Mammary epithelial cell (primary cell): ENCODE measurements at regions not wholly inside any gene's neighbourhood (a gene's known extent, or its start where the extent isn't known, plus 50 kb on each side); places are given as distances from the start of the nearest gene placed in this dataset.

Source experiments
- EZH2 ChIP-seq: IDR thresholded peaks from 2 replicates; pipeline ENCODE4 v1.6.1; 2012; ENCODE audit warnings: low read length, inconsistent platforms, borderline replicate concordance
- TF ChIP-seq, protein P1 (sequence below), 2 donors: IDR thresholded peaks in 1 of 2; conservative IDR thresholded peaks in 1 of 2; 2 replicates each; pipeline ENCODE4 v1.5.1; 2011 to 2012; ENCODE audit warnings: inconsistent platforms in 2 of 2, low read length in 2 of 2, mild to moderate bottlenecking in 2 of 2, control low read depth in 1 of 2, low read depth in 1 of 2; ENCODE audit not compliant: insufficient read depth in 1 of 2; ENCODE audit errors: extremely low read depth in 1 of 2

DNA sequence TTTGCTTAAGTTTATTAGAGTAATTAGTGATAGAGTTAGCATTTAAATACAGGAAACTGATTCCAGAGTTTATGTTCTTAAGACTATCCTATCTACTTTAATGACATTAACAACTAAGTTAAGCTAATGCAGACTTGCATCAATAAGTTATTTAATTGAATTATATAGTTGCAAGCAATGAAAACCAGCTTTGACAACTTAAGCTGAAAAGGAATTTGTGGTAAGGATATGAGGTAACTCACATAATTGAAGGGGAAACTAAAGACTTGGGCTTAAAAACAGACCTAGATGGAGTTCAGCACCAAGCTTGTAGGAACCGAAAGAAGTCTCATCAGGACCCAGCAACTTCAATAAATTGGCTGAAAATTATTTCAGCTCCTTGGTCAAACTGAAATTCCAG is 222.3 kb downstream of the IBTK start:
- TF ChIP-seq, protein P1, sequence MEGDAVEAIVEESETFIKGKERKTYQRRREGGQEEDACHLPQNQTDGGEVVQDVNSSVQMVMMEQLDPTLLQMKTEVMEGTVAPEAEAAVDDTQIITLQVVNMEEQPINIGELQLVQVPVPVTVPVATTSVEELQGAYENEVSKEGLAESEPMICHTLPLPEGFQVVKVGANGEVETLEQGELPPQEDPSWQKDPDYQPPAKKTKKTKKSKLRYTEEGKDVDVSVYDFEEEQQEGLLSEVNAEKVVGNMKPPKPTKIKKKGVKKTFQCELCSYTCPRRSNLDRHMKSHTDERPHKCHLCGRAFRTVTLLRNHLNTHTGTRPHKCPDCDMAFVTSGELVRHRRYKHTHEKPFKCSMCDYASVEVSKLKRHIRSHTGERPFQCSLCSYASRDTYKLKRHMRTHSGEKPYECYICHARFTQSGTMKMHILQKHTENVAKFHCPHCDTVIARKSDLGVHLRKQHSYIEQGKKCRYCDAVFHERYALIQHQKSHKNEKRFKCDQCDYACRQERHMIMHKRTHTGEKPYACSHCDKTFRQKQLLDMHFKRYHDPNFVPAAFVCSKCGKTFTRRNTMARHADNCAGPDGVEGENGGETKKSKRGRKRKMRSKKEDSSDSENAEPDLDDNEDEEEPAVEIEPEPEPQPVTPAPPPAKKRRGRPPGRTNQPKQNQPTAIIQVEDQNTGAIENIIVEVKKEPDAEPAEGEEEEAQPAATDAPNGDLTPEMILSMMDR (conservative IDR thresholded peaks at IDR 0.05 in 1 of 2, IDR thresholded peaks at IDR 0.05 in 1 of 2; ENCODE audit: extremely low read depth in 1 of 2, insufficient read depth in 1 of 2, low read depth in 1 of 2, low read length in 2 of 2): no peak
- TF ChIP-seq EZH2: no peak
